Activated B cell treated with CpG ODN at 0.5 μM for 24 hours (primary cell): ENCODE measurements at regions not wholly inside any gene's neighbourhood (a gene's known extent, or its start where the extent isn't known, plus 50 kb on each side); places are given as distances from the start of the nearest gene placed in this dataset.

ENCODE experiments used
- ATAC-seq: fragments of 200-7000 bp; cut with Tn5 transposase; one replicate; pipeline ENCODE4 v1.10.0; 2021; ENCODE audit warnings: low read depth, mild to moderate bottlenecking, moderate library complexity
- CTCF ChIA-PET: fragments of 350-600 bp; sonication (Branson Sonifier 250); formaldehyde crosslinking; loops from one replicate; lab custom pipeline; 2021; ENCODE audit warnings: antibody characterized with exemption; lab: Charles Lee
- POLR2A ChIA-PET: fragments of 350-600 bp; sonication (Branson Sonifier 250); formaldehyde crosslinking; loops from one replicate; lab custom pipeline; 2021; ENCODE audit warnings: antibody characterized with exemption; lab: Charles Lee
- DNase-seq: peaks from one replicate; pipeline ENCODE4 v3.0.0; 2022
- H3K27ac Mint-ChIP-seq: one replicate; pipeline ENCODE4 v1.8.0; 2020; ENCODE audit warnings: mixed read lengths
- H3K27me3 Mint-ChIP-seq: one replicate; pipeline ENCODE4 v1.8.0; 2021; ENCODE audit warnings: mixed read lengths
- H3K36me3 Mint-ChIP-seq: one replicate; pipeline ENCODE4 v1.8.0; 2021; ENCODE audit warnings: low read depth, mixed read lengths
- H3K4me1 Mint-ChIP-seq: one replicate; pipeline ENCODE4 v1.8.0; 2021; ENCODE audit warnings: mixed read lengths
- H3K4me3 Mint-ChIP-seq: one replicate; pipeline ENCODE4 v1.8.0; 2020; ENCODE audit warnings: mild to moderate bottlenecking, mixed read lengths
- H3K9me3 Mint-ChIP-seq: one replicate; pipeline ENCODE4 v1.8.0; 2020; ENCODE audit warnings: mixed read lengths
- CTCF ChIP-seq: fragments of 200-600 bp; IDR thresholded peaks from one replicate; pipeline ENCODE4 v1.8.0; 2022; ENCODE audit warnings: antibody characterized with exemption, mild to moderate bottlenecking
- intact Hi-C: fragments of 100-400 bp; cut with micrococcal nuclease; formaldehyde crosslinking; loops from one replicate; pipeline ENCODE4 v1.15.1; 2024

DNA sequence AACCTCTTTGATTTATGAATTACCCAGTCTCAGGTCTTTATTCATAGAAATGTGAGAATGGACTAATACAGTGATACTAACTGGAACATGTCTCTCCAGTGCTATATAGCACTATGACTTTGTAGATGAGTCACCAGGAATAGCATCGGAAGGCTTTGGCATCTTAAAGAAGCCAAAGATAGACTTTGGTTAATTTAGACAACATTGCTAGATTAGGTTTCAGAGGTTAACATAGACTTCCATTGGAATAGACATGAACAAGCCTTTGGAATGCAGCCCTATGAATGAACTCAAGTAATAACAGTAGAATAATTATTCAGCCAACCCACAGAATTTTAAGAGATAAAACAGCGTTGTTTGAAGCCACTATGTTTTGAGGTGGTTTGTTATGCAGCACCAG, 169.2 kb downstream of the HGF start:
- ATAC-seq, result no peak
- no peak for TF ChIP-seq CTCF
- intact Hi-C loops, result no loop called here
- no peaks in the 10 kb centered on the region for H3K9me3 Mint-ChIP-seq
- no peak overlapping the region for H3K27ac Mint-ChIP-seq
- H3K4me1 Mint-ChIP-seq, result no peaks in the 10 kb centered on the region
- POLR2A ChIA-PET, result no interaction called here
- no peaks in the 10 kb centered on the region for H3K27me3 Mint-ChIP-seq
- CTCF ChIA-PET, result no interaction called here
- no peak overlapping the region for H3K4me3 Mint-ChIP-seq
- H3K36me3 Mint-ChIP-seq, result no peaks in the 10 kb centered on the region
- DNase-seq, result no peak

DNA sequence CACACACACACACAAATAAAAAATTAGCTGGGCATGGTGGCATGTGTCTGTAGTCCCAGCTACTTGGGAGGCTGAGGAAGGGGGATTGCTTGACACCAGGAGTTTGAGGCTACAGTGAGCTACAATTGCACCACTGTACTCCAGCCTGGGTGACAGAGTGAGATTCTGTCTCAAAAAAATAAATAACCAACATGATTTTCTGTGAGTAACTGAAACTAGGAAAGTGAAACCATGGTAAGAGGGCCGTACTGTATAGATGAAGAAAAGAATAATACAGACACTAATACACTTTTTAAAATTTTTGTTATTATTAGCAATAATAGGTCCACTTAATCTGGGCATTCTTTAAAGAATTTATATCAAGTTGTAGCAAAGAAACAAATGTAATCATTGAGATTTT, 170.9 kb downstream of the HGF start:
- no peak for DNase-seq
- ChIA-PET POLR2A (no interaction called here), CTCF (no interaction called here)
- Mint-ChIP-seq H3K4me1 (no peaks in the 10 kb centered on the region), H3K36me3 (no peaks in the 10 kb centered on the region), H3K27me3 (no peaks in the 10 kb centered on the region), H3K27ac (no peak overlapping the region), H3K4me3 (no peak overlapping the region), H3K9me3 (no peaks in the 10 kb centered on the region)
- intact Hi-C loops, result no loop called here
- no peak for ATAC-seq
- TF ChIP-seq CTCF, result no peak

GRCh38 chr7:81594767-81595166, 175.1 kb downstream of the HGF start:
- Mint-ChIP-seq H3K27ac (no peak overlapping the region), H3K4me3 (no peak overlapping the region), H3K36me3 (no peaks in the 10 kb centered on the region), H3K4me1 (no peaks in the 10 kb centered on the region), H3K27me3 (no peaks in the 10 kb centered on the region), H3K9me3 (peaks cover 2% of the 10 kb centered on the region)
- TF ChIP-seq CTCF, result no peak
- intact Hi-C loops, result no loop called here
- POLR2A ChIA-PET, result no interaction called here
- no peak for DNase-seq
- CTCF ChIA-PET, result no interaction called here
- no peak for ATAC-seq

GRCh38 chr7:81590131-81590530, 179.7 kb downstream of the HGF start:
- no peak for ATAC-seq
- no peak overlapping the region for H3K4me3 Mint-ChIP-seq
- ChIA-PET POLR2A (no interaction called here), CTCF (no interaction called here)
- no peak for DNase-seq
- no peaks in the 10 kb centered on the region for H3K4me1 Mint-ChIP-seq
- peaks cover 2% of the 10 kb centered on the region for H3K9me3 Mint-ChIP-seq
- TF ChIP-seq CTCF, result no peak
- no peaks in the 10 kb centered on the region for H3K36me3 Mint-ChIP-seq
- H3K27ac Mint-ChIP-seq, result no peak overlapping the region
- intact Hi-C loops, result no loop called here
- no peaks in the 10 kb centered on the region for H3K27me3 Mint-ChIP-seq

DNA sequence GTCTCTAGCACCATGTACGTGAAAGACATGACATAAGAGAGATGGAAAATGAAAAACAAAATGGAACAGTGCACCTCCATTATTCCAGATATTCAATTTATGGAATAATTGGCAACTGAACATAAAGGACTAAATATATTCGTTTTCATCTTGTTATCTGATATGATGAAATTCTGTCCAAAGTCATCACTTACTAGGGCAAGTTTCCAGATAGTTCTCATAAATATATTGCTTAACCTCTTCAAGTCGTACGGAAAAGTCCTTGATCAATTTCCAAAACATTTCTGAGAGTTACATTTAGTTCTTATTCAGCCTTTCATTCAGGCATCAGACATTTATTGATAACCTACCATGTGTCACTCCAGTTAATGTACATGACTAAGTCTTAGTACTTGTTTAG, 185.2 kb downstream of the HGF start:
- TF ChIP-seq CTCF, result no peak
- intact Hi-C loops, result no loop called here
- Mint-ChIP-seq H3K27me3 (no peaks in the 10 kb centered on the region), H3K9me3 (no peaks in the 10 kb centered on the region), H3K36me3 (no peaks in the 10 kb centered on the region), H3K27ac (no peak overlapping the region), H3K4me3 (no peak overlapping the region), H3K4me1 (no peaks in the 10 kb centered on the region)
- ATAC-seq (no peak), DNase-seq (no peak)
- ChIA-PET CTCF (no interaction called here), POLR2A (no interaction called here)
